ENCODE measurements at regions not wholly inside any gene's neighbourhood (a gene's known extent, or its start where the extent isn't known, plus 50 kb on each side); places are given as distances from the start of the nearest gene placed in this dataset.

- TF ChIP-seq CTCF (conservative IDR thresholded peaks at IDR 0.05; ENCODE audit: low read length) (no peak), EZH2phosphoT487 (IDR thresholded peaks at IDR 0.05; ENCODE audit: borderline replicate concordance, low read depth, low read length) (no peak)
These were observed 1825.0 kb upstream of the RAG2 start for GRCh38 chr11:38423042-38423441.

Measured in OCI-LY7 (cell line).